Urothelium cell line (cell line): ENCODE measurements at regions not wholly inside any gene's neighbourhood (a gene's known extent, or its start where the extent isn't known, plus 50 kb on each side); places are given as distances from the start of the nearest gene placed in this dataset.
A peak's percentile ranks its signal among the peaks of the same experiment; 100 is the strongest.
"Not testable (repeated sequence)": the region's sequence is repeated elsewhere in the genome, so short reads cannot be mapped to it uniquely, and the experiment has no call there.

Source experiments
- DNase-seq: peaks from one replicate; pipeline ENCODE4 v3.0.0; 2011; ENCODE audit warnings: low spot score, mixed read lengths
- FAIRE-seq: peaks from 2 replicates; lab custom pipeline; 2011; peaks lifted over from hg19 to GRCh38; lab: Jason Lieb, UNC

- DNase-seq (no peak), FAIRE-seq (no peak)
These were observed 239.6 kb upstream of the RAI14 start for GRCh38 chr5:34416501-34417008.

- not testable (repeated sequence) for FAIRE-seq, DNase-seq
These were observed 235.9 kb upstream of the RAI14 start for GRCh38 chr5:34420191-34420590.

- DNase-seq (no peak), FAIRE-seq (peak; percentile 81)
These were observed 219.2 kb upstream of the RAI14 start for GRCh38 chr5:34436761-34437501.

- DNase-seq, result no peak
- no peak for FAIRE-seq
These were observed 216.5 kb upstream of the RAI14 start for GRCh38 chr5:34439601-34440000.

GRCh38 chr5:34441767-34442166 lies 214.4 kb upstream of the RAI14 start:
- FAIRE-seq, DNase-seq: not testable (repeated sequence)

GRCh38 chr5:34447424-34447823 lies 208.7 kb upstream of the RAI14 start:
- FAIRE-seq (no peak), DNase-seq (no peak)

- no peak for FAIRE-seq
- DNase-seq, result no peak
These were observed 206.5 kb upstream of the RAI14 start for GRCh38 chr5:34449639-34450038.

GRCh38 chr5:34450338-34450737 lies 205.8 kb upstream of the RAI14 start:
- DNase-seq (no peak), FAIRE-seq (no peak)

GRCh38 chr5:34452170-34452828 lies 203.8 kb upstream of the RAI14 start:
- DNase-seq, result no peak
- FAIRE-seq, result no peak

- no peak for DNase-seq
- no peak for FAIRE-seq
These were observed 201.0 kb upstream of the RAI14 start for GRCh38 chr5:34455098-34455497.

- DNase-seq (no peak), FAIRE-seq (no peak)
These were observed 196.2 kb upstream of the RAI14 start for GRCh38 chr5:34459908-34460307.

GRCh38 chr5:34460496-34460895 lies 195.6 kb upstream of the RAI14 start:
- no peak for DNase-seq
- no peak for FAIRE-seq

- no peak for DNase-seq
- FAIRE-seq, result no peak
These were observed 191.3 kb upstream of the RAI14 start for GRCh38 chr5:34464829-34465228.

GRCh38 chr5:34465301-34465700 lies 190.8 kb upstream of the RAI14 start:
- not testable (repeated sequence) for DNase-seq, FAIRE-seq

- DNase-seq, FAIRE-seq: not testable (repeated sequence)
These were observed 189.4 kb upstream of the RAI14 start for GRCh38 chr5:34466519-34467388.

GRCh38 chr5:34467436-34467835 lies 188.7 kb upstream of the RAI14 start:
- FAIRE-seq (no peak), DNase-seq (no peak)

- DNase-seq, FAIRE-seq: not testable (repeated sequence)
These were observed 188.1 kb upstream of the RAI14 start for GRCh38 chr5:34467984-34468383.

- no peak for DNase-seq
- no peak for FAIRE-seq
These were observed 186.2 kb upstream of the RAI14 start for GRCh38 chr5:34469971-34470370.

- DNase-seq, result peak; percentile 77
- FAIRE-seq, result no peak
These were observed 181.5 kb upstream of the RAI14 start for GRCh38 chr5:34474573-34475021.

GRCh38 chr5:34475249-34475966 lies 180.7 kb upstream of the RAI14 start:
- DNase-seq, result no peak
- no peak for FAIRE-seq
